HFFc6 (cell line): ENCODE measurements at regions not wholly inside any gene's neighbourhood (a gene's known extent, or its start where the extent isn't known, plus 50 kb on each side); places are given as distances from the start of the nearest gene placed in this dataset.

Experiments
- DNase-seq: peaks from one replicate; pipeline ENCODE4 v3.0.0-alpha.2; 2018
- H3K27ac Mint-ChIP-seq: 2 replicates; pipeline ENCODE4 v1.8.0; 2020; ENCODE audit warnings: mild to moderate bottlenecking, mixed read lengths
- H3K27me3 Mint-ChIP-seq: 2 replicates; pipeline ENCODE4 v1.8.0; 2021; ENCODE audit warnings: mild to moderate bottlenecking, moderate library complexity, mixed read lengths; ENCODE audit not compliant: insufficient read depth
- H3K36me3 Mint-ChIP-seq: 2 replicates; pipeline ENCODE4 v1.8.0; 2021; ENCODE audit warnings: low read depth, mixed read lengths
- H3K4me1 Mint-ChIP-seq: 2 replicates; pipeline ENCODE4 v1.8.0; 2020; ENCODE audit warnings: low read depth, mixed read lengths
- H3K4me3 Mint-ChIP-seq: 2 replicates; pipeline ENCODE4 v1.8.0; 2020; ENCODE audit warnings: mild to moderate bottlenecking, moderate library complexity, mixed read lengths
- H3K9me3 Mint-ChIP-seq: 2 replicates; pipeline ENCODE4 v1.8.0; 2020; ENCODE audit warnings: mild to moderate bottlenecking, mixed read lengths
- TF ChIP-seq, protein P1 (sequence below): fragments of 200-600 bp; sonication (generic); IDR thresholded peaks from 2 replicates; pipeline ENCODE4 v1.5.0; 2021; ENCODE audit warnings: antibody characterized with exemption, mild to moderate bottlenecking

DNA sequence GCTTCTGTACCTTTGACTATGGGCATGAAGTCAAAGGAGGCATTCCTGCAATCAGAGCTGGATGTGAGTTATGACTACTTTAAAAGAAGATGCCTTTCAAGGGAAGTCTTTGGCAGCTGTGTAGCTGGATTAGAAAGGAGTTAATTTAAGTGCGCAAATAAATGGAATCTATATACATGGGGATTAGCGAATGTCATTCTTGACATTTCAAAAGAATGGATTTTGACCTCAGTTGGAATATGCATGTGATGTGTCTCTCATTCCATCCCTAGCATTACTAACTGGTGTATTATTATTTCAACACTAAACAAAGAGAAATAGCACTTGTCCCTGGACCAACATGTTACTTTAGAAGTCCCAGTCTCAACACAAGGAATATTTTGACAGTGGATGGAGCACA is 359.6 kb upstream of the SLC24A2 start:
- Mint-ChIP-seq H3K9me3 (no peaks in the 10 kb centered on the region), H3K36me3 (no peaks in the 10 kb centered on the region), H3K4me3 (no peak overlapping the region), H3K27me3 (peaks cover 2% of the 10 kb centered on the region; the same call in 1 of the 2 replicates), H3K27ac (no peak overlapping the region), H3K4me1 (no peaks in the 10 kb centered on the region)
- no peak for DNase-seq
- TF ChIP-seq, protein P1, sequence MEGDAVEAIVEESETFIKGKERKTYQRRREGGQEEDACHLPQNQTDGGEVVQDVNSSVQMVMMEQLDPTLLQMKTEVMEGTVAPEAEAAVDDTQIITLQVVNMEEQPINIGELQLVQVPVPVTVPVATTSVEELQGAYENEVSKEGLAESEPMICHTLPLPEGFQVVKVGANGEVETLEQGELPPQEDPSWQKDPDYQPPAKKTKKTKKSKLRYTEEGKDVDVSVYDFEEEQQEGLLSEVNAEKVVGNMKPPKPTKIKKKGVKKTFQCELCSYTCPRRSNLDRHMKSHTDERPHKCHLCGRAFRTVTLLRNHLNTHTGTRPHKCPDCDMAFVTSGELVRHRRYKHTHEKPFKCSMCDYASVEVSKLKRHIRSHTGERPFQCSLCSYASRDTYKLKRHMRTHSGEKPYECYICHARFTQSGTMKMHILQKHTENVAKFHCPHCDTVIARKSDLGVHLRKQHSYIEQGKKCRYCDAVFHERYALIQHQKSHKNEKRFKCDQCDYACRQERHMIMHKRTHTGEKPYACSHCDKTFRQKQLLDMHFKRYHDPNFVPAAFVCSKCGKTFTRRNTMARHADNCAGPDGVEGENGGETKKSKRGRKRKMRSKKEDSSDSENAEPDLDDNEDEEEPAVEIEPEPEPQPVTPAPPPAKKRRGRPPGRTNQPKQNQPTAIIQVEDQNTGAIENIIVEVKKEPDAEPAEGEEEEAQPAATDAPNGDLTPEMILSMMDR: no peak

DNA sequence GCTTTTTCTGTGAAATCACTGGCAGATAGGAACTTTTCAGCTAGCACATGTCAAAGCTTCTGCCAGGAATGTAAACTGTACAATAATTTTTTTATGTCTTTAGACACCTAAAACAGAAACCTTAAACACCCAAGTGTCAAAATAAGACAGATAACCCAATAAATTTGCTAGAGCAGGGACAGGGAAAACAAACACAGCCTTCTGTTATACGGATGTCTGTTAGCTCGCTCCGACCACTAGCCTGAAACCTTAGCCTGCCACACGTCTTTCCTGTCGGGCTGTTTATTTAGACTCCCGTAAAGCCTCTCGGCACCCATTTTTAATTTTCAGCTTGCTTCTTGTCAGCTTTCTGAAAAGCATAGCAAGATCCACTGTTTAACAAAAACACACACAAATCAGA is 355.4 kb upstream of the SLC24A2 start:
- Mint-ChIP-seq H3K36me3 (no peaks in the 10 kb centered on the region; the same call in 1 of the 2 replicates), H3K27me3 (peaks cover 8% of the 10 kb centered on the region), H3K27ac (no peak overlapping the region), H3K4me1 (no peaks in the 10 kb centered on the region), H3K4me3 (no peak overlapping the region), H3K9me3 (no peaks in the 10 kb centered on the region)
- TF ChIP-seq, protein P1: no peak
- no peak for DNase-seq

DNA sequence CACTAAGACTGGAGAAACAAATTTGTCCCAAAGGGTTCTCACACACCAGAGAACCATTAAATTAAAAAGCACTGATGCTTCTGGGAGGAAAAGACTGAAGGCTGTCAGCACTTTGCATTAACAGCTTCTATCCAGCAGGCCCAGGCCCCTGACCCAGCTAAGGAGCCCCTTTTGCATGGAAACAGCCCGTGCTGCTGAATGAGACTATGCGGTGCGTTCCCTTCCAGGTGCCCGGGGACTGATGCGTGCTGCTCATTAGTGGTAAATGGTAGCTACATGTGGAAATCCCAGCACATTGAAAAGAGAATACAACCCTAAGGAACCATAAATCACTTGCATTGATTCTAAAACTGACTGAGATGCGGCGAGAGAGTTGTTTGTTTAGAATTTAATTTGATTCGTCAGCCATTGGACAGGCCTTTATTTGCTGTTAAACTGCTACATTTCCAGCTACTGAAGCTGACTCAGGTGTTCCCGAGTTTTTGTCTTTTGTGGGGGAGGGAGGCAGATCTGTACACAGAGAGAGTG is 351.0 kb upstream of the SLC24A2 start:
- Mint-ChIP-seq H3K4me1 (no peaks in the 10 kb centered on the region), H3K4me3 (no peak overlapping the region), H3K27ac (no peak overlapping the region), H3K27me3 (peaks cover 6% of the 10 kb centered on the region), H3K36me3 (no peaks in the 10 kb centered on the region; the same call in 1 of the 2 replicates), H3K9me3 (no peaks in the 10 kb centered on the region)
- TF ChIP-seq, protein P1: no peak
- DNase-seq: no peak

DNA sequence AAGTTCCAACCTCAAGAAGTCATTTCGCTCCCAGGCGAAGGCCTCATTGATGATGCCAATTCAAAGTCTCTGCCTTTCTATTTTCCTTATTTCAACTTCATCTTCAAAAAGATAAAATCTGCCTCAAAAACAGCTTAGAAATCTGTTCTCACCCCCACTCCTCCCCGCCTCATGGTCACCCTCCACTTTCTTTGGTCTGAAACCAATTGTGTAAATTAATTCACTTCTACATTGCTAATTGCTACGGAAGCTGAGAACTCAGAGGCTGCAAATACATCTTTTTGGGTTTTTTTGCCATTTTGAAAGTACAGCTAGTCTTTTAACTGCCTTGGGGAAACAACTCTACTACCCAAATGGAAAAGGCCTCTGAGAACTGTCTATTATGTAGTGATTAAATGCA is 350.0 kb upstream of the SLC24A2 start:
- no peaks in the 10 kb centered on the region for H3K4me1 Mint-ChIP-seq
- DNase-seq: no peak
- H3K27me3 Mint-ChIP-seq: peaks cover 6% of the 10 kb centered on the region
- H3K9me3 Mint-ChIP-seq: no peaks in the 10 kb centered on the region
- TF ChIP-seq, protein P1: no peak
- no peaks in the 10 kb centered on the region; the same call in 1 of the 2 replicates for H3K36me3 Mint-ChIP-seq
- no peak overlapping the region for H3K4me3 Mint-ChIP-seq
- H3K27ac Mint-ChIP-seq: no peak overlapping the region

DNA sequence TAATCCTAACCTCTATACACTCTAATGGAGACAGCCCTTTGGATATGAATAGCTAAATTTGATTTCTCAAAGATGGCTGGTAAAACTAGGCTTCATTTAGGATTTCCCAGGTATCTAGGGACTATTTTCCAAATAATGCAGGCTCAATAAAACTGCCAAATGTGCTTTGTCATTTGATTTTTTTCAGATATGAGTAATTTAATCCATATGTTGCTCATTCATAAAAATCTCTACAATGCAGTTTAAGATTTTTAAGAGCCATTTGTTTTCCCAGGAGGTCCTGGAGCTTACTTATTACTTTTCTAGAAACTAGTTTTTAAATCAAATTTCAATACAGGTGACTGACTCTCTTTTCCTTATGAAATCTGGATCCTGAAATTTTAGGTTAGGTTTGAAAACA is 349.3 kb upstream of the SLC24A2 start:
- TF ChIP-seq, protein P1: no peak
- DNase-seq: no peak
- H3K9me3 Mint-ChIP-seq: no peaks in the 10 kb centered on the region
- no peak overlapping the region for H3K27ac Mint-ChIP-seq
- H3K27me3 Mint-ChIP-seq: peaks cover 8% of the 10 kb centered on the region
- no peaks in the 10 kb centered on the region; the same call in 1 of the 2 replicates for H3K36me3 Mint-ChIP-seq
- H3K4me3 Mint-ChIP-seq: no peak overlapping the region
- H3K4me1 Mint-ChIP-seq: no peaks in the 10 kb centered on the region

DNA sequence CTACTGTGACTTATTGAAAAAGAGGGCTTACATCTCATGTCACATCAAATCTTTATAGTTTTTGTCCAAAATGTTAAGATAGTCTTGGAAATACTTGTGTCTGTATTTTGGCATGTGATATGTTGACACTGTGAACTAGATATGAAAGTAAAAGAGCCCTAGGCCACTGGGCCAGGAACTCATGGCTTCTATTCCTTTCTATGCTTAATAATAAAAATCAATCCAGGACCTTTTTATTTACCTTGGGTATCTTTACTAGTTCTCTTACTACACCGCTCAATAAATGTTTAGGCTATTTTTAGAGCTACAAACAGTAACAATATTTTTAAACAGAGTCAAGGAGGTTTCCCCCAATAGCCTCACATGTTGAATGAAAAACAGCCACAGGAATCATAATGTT is 348.6 kb upstream of the SLC24A2 start:
- Mint-ChIP-seq H3K36me3 (no peaks in the 10 kb centered on the region; the same call in 1 of the 2 replicates), H3K27me3 (peaks cover 8% of the 10 kb centered on the region), H3K4me1 (no peaks in the 10 kb centered on the region), H3K4me3 (no peak overlapping the region), H3K9me3 (no peaks in the 10 kb centered on the region), H3K27ac (no peak overlapping the region)
- TF ChIP-seq, protein P1: no peak
- DNase-seq: no peak
